Spleen (tissue), 11 donors: ENCODE measurements at regions not wholly inside any gene's neighbourhood (a gene's known extent, or its start where the extent isn't known, plus 50 kb on each side); places are given as distances from the start of the nearest gene placed in this dataset.

Experiments
- DNase-seq: peaks from one replicate; pipeline ENCODE4 v3.0.0-alpha.2; 2020
- H3K27ac ChIP-seq, 8 donors: fragments of 200-600 bp; sonication (generic) in 7 of 8; 1 replicate in 4 of 8; 2 replicates in 4 of 8; pipeline versions ENCODE4 v1.5.0 to v1.8.0; 2016 to 2021; ENCODE audit warnings: inconsistent platforms in 4 of 8, mild to moderate bottlenecking in 4 of 8, moderate library complexity in 1 of 8
- H3K27me3 ChIP-seq, 7 donors: fragments of 200-600 bp; sonication (generic) in 6 of 7; replicated peaks in 1 of 7; 1 replicate in 4 of 7; 2 replicates in 3 of 7; pipeline versions ENCODE4 v1.5.0 to v1.8.0; 2016 to 2021; ENCODE audit warnings: inconsistent platforms in 3 of 7, mild to moderate bottlenecking in 1 of 7
- H3K36me3 ChIP-seq, 6 donors: fragments of 200-600 bp; sonication (generic) in 5 of 6; 1 replicate in 4 of 6; 2 replicates in 2 of 6; pipeline versions ENCODE4 v1.5.0 to v1.8.0; 2016 to 2021; ENCODE audit warnings: inconsistent platforms in 2 of 6
- H3K4me1 ChIP-seq, 6 donors: fragments of 200-600 bp; sonication (generic) in 5 of 6; 1 replicate in 3 of 6; 2 replicates in 3 of 6; pipeline versions ENCODE4 v1.5.0 to v1.8.0; 2016 to 2021; ENCODE audit warnings: inconsistent platforms in 3 of 6
- H3K4me3 ChIP-seq, 8 donors: fragments of 200-600 bp; sonication (generic) in 7 of 8; 1 replicate in 4 of 8; 2 replicates in 4 of 8; pipeline versions ENCODE4 v1.5.0 to v1.8.0; 2016 to 2021; ENCODE audit warnings: inconsistent platforms in 4 of 8, mild to moderate bottlenecking in 4 of 8, moderate library complexity in 2 of 8
- H3K9me3 ChIP-seq, 8 donors: fragments of 200-600 bp; sonication (generic) in 7 of 8; 1 replicate in 4 of 8; 2 replicates in 4 of 8; pipeline versions ENCODE4 v1.5.0 to v1.8.0; 2016 to 2021; ENCODE audit warnings: inconsistent platforms in 4 of 8
- POLR2A ChIP-seq, 3 donors: fragments of 450-650 bp; IDR thresholded peaks; one replicate each; pipeline ENCODE4 v1.5.1; 2017; ENCODE audit warnings: antibody characterized with exemption in 3 of 3, mild to moderate bottlenecking in 1 of 3
- POLR2AphosphoS5 ChIP-seq, 3 donors: sonication (generic); formaldehyde crosslinking; IDR thresholded peaks; one replicate each; pipeline ENCODE4 v1.5.1; 2017; ENCODE audit warnings: antibody characterized with exemption in 3 of 3
- WGBS, 5 donors: extraction: QIAGEN DNeasy Blood & Tissue Kit in 3 of 5; methylation state at CpG; one replicate each; pipeline versions ENCODE4 v1.1.5 to v1.1.7; 2013 to 2018; 5-methylcytosine and 5-hydroxymethylcytosine counted together
- intact Hi-C: fragments of 100-400 bp; cut with DNase I; formaldehyde crosslinking; loops from one replicate; pipeline ENCODE4 v1.15.0; 2023; ENCODE audit warnings: low total_unique reads
- TF ChIP-seq, protein P1 (sequence below), 11 experiments: fragments of 200-600 bp in 7 of 11; fragments of 450-650 bp in 4 of 11; sonication (generic) in 4 of 11; IDR thresholded peaks in 8 of 11; conservative IDR thresholded peaks in 3 of 11; 1 replicate in 7 of 11; 2 replicates in 4 of 11; pipeline versions ENCODE4 v1.4.0 to v1.8.0; 2016 to 2021; ENCODE audit warnings: antibody characterized with exemption in 11 of 11, inconsistent platforms in 4 of 11, mild to moderate bottlenecking in 1 of 11
- donor health status: healthy with polysubstance abuse.
- donor health status: DM: no; HTN: no; CAD: no; lungs with moderate emphysema.
- donor health status: DM: no; HTN: no; CAD: no.
- donor health status: Bipolar disorder and iron deficiency.
- donor health status: healthy.
- donor health status: DM: no; HTN: no; CAD: no.
- donor health status: DM: yes; HTN: yes; CAD: no.

DNA sequence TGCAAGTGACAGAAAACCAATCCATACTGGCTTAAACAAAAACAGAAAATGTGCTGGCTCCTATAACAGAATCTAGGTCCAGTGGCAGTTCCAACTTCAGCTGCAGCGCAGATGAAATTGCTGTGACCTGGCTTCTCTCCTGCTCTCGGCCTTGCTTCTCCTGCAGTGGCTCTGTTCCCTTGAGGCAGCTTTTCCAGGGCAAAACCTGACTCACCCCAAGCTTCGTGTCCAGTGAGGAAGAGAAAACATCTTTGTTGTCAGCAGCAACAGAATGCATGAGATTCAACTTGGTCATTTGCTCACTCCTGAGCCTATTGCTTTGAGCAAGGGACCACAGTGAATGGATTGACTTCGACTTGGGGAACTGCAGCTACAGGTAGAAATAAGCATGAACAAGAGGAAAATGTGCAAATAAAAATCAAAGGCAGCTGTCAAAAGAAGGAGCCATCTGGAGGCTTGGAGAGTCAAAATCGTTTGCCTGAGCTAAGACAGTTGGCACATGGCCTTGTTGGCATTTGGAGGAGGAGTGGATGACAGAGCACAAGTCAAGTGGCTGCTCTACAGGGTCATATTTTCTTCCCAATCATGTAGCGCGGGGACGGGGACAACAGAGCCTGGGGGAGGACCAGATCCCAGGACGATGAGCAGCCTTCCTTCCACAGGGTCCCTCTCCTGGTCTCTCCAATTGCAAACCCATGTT is 523.4 kb downstream of the FGF9 start:
- Histone ChIP-seq H3K36me3 (no peaks in the 10 kb centered on the region), H3K27me3 (no peaks in the 10 kb centered on the region), H3K9me3 (no peaks in the 10 kb centered on the region), H3K4me3 (no peak overlapping the region), H3K4me1 (no peaks in the 10 kb centered on the region), H3K27ac (no peak overlapping the region)
- DNase-seq = no peak
- 66 to 85% (median 71%) methylated on average over 9 of the region's 9 CpGs for WGBS, 5 donors
- intact Hi-C loops = no loop called here
- TF ChIP-seq, protein P1, sequence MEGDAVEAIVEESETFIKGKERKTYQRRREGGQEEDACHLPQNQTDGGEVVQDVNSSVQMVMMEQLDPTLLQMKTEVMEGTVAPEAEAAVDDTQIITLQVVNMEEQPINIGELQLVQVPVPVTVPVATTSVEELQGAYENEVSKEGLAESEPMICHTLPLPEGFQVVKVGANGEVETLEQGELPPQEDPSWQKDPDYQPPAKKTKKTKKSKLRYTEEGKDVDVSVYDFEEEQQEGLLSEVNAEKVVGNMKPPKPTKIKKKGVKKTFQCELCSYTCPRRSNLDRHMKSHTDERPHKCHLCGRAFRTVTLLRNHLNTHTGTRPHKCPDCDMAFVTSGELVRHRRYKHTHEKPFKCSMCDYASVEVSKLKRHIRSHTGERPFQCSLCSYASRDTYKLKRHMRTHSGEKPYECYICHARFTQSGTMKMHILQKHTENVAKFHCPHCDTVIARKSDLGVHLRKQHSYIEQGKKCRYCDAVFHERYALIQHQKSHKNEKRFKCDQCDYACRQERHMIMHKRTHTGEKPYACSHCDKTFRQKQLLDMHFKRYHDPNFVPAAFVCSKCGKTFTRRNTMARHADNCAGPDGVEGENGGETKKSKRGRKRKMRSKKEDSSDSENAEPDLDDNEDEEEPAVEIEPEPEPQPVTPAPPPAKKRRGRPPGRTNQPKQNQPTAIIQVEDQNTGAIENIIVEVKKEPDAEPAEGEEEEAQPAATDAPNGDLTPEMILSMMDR (IDR thresholded peaks at IDR 0.05 in 8 of 11, conservative IDR thresholded peaks at IDR 0.05 in 3 of 11) = no peak
- TF ChIP-seq POLR2A (IDR thresholded peaks at IDR 0.05) (no peak), POLR2AphosphoS5 (IDR thresholded peaks at IDR 0.05) (no peak)

DNA sequence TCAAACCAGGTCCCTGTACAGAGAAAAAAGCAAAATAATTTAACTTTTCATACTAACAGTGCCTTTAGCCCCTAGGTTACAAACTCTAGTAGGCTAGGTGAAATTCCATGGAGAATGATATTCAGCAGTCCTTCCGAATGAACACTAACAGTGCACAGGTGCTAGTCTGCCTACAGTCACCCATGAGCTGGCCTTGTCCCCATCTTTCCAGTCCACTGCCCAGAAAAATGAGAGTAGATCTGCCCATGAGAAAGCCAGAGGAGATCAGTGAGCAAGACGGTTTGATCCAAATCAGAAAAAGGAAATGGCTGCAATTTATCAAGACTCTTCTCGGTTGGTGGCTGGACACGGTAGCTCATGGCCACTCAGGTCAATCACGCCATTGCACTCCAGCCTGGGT is 524.9 kb downstream of the FGF9 start:
- H3K9me3 ChIP-seq = no peaks in the 10 kb centered on the region
- no peak overlapping the region for H3K4me3 ChIP-seq
- no peaks in the 10 kb centered on the region for H3K27me3 ChIP-seq
- 85 to 92% (median 88%) methylated on average over 5 of the region's 5 CpGs for WGBS, 5 donors
- H3K27ac ChIP-seq = no peak overlapping the region
- TF ChIP-seq POLR2A (IDR thresholded peaks at IDR 0.05) (no peak), POLR2AphosphoS5 (IDR thresholded peaks at IDR 0.05) (no peak)
- TF ChIP-seq, protein P1 (IDR thresholded peaks at IDR 0.05 in 8 of 11, conservative IDR thresholded peaks at IDR 0.05 in 3 of 11) = no peak
- no peaks in the 10 kb centered on the region for H3K4me1 ChIP-seq
- intact Hi-C loops = no loop called here
- H3K36me3 ChIP-seq = no peaks in the 10 kb centered on the region
- no peak for DNase-seq

DNA sequence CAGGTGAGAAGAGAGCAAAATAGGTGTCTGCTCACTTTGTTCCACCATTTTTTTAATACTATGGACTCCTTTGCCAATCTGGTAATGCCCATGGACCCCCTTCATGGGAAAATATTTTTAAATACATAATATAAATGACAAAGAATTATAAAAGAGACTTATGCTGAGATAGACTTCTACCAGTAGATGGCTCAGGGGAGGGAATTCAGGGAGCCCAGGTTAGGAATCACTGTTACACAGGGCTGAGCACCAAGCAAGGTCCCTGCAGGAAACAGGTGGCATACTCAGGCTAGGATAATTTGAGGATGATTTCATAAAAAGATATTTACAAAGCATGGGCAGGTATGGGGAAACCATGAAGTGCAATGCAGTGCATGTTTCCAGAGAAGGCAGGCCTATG is 525.9 kb downstream of the FGF9 start:
- H3K27me3 ChIP-seq = no peaks in the 10 kb centered on the region
- no peaks in the 10 kb centered on the region for H3K9me3 ChIP-seq
- no peak for DNase-seq
- no peak overlapping the region for H3K4me3 ChIP-seq
- H3K4me1 ChIP-seq = no peaks in the 10 kb centered on the region
- no peaks in the 10 kb centered on the region for H3K36me3 ChIP-seq
- H3K27ac ChIP-seq = no peak overlapping the region
- intact Hi-C loops = no loop called here
- TF ChIP-seq, protein P1 (IDR thresholded peaks at IDR 0.05 in 8 of 11, conservative IDR thresholded peaks at IDR 0.05 in 3 of 11) = no peak
- TF ChIP-seq POLR2AphosphoS5 (IDR thresholded peaks at IDR 0.05) = no peak

DNA sequence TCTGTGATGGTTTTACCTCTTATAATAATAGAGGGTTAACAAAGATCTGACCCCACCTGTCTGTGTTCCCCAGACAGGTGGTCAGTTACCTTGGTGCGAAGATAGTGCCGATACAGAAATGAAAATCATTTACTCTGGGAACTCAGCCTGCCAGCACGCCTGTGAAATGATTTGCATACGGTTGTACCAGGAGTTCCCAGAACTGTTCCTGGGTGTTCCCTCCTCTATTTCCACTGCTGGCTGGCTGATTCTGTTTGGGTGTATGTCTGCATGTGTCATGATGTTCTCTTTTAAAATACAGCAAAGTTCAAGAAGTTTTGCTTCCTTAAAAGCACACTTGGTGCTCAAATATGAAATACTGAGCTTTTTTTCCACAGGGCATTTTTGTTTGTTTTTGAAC is 527.1 kb downstream of the FGF9 start:
- Histone ChIP-seq H3K9me3 (no peaks in the 10 kb centered on the region), H3K36me3 (no peaks in the 10 kb centered on the region), H3K4me1 (no peaks in the 10 kb centered on the region), H3K4me3 (no peak overlapping the region), H3K27ac (no peak overlapping the region), H3K27me3 (no peaks in the 10 kb centered on the region)
- TF ChIP-seq POLR2A (IDR thresholded peaks at IDR 0.05) = no peak
- WGBS, 5 donors = 62 to 82% (median 73%) methylated on average over 4 of the region's 4 CpGs
- DNase-seq = no peak
- intact Hi-C loops = no loop called here
